AG10803 (cell line): ENCODE measurements at regions not wholly inside any gene's neighbourhood (a gene's known extent, or its start where the extent isn't known, plus 50 kb on each side); places are given as distances from the start of the nearest gene placed in this dataset.
A peak's percentile ranks its signal among the peaks of the same experiment; 100 is the strongest.

Source experiments
- DNase-seq: peaks from one replicate; pipeline ENCODE4 v3.0.0; 2010; ENCODE audit warnings: low read depth
- H3K4me3 ChIP-seq: 2 replicates; pipeline ENCODE4 v1.5.1; 2011; ENCODE audit warnings: mild to moderate bottlenecking, low read length, control low read depth
- CTCF ChIP-seq: conservative IDR thresholded peaks from 2 replicates; pipeline ENCODE4 v1.5.1; 2011; ENCODE audit warnings: mild to moderate bottlenecking, low read length, control low read depth, inconsistent platforms

- H3K4me3 ChIP-seq: no peak overlapping the region
- no peak for TF ChIP-seq CTCF
- DNase-seq: no peak
Observed at GRCh38 chr16:87050142-87050541, 267.1 kb downstream of the C16orf95 start.

DNA sequence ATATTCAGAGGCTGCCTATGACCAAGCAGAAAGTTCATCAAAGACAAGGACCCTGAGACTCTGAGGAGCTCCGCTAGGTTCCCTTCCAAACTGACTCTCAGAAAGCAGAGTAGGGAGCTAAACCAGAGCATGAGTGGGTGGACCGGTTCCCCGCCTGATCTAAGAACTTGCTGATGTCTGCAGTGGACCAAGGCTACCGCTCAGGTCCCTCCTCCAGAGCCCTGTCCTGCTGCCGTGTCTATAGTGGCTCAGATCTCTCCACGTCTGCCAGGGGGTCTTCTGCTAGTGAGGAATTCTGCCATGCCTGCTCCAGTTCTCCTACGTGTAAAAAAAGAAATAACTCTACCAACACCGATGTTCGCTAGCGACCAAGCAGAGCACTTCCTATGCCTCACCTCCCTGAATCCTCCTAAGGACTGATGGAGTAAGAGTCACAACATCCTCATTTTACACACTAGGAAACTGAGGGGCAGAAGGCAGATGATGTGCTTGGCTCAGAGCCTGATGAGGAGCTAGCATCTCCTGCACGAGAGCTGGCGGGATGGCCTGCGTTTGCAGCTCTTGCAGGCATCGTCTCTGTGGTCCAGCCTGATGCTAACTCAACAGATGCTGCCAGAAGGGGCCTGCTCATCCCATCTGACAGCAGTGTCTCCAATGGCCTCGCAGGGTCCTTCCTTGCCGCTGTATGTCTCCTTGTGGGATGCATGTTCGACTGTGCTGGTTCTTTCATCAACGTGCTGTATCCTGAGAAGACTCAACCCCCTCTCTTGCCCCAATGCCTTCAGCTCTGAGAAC lies 265.5 kb downstream of the C16orf95 start:
- H3K4me3 ChIP-seq: no peak overlapping the region
- no peak for TF ChIP-seq CTCF
- DNase-seq: no peak

DNA sequence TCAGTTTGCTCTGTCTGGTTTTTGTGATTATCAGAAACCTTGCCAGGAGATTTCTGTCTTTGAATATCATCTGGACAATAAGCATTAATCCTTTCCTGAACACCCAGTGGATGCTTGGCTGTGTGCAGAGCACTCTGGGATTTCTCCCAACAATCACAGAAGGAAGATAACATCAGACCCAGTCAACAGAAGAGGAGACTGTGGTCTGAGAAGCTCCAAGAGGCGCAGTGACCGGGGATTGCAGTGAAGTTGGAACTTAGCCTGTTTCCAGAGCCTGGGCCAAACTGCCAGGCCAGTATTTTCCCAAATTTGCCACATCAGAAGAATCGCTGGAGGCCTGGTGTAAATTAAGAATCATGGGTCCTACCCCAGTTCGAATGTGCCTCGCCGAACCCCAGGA lies 264.7 kb downstream of the C16orf95 start:
- peak; percentile 11 for DNase-seq
- TF ChIP-seq CTCF: no peak
- no peak overlapping the region for H3K4me3 ChIP-seq

DNA sequence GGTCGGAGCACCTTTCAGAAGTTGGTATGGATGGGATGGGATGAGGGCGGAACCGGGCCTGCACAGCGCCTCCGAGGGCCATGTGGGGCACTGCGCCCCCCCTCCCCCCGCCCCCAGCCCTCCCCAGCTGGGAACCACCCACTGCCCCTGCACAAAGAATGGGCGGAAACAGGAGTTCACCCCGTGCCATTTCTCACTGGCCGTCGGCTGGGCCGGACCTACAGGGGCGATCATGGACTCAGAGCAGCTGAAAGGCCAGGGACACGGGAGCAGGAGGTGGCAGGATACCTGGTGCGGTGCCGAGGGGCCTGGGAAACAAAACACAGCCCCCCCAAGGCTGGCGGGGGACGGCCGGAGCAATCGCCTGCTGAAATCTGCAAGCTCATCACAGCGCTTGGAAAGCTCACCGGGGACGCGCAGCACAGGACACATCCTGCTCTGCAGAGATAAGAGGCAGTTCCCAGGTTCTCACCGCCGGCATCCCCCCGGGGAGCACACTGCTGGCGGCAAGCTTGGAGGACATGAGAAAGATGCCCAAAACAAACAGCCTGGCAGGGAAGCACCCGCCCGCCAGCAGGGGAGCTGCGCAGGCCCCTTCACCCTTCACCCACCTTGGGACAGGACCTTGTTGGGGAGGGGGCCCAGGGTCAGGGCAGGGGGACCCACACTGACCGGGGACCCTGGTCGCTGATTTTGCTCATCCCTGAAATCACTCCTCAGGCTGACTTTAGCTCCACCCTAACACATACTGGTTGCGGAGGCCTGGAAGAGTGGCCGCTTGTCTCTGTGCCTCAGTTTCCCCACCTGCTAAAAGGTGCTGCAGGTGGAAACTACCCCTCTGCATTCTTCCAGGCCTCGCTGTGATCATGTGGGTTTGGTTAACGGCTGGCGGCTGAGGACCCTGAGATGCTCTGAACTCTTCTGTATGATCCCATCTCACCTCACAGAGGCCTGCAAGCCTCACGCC lies 263.9 kb downstream of the C16orf95 start:
- no peak for TF ChIP-seq CTCF
- H3K4me3 ChIP-seq: no peak overlapping the region
- no peak for DNase-seq

- DNase-seq: no peak
- no peak overlapping the region for H3K4me3 ChIP-seq
- no peak for TF ChIP-seq CTCF
Observed at GRCh38 chr16:87054154-87054553, 263.0 kb downstream of the C16orf95 start.

DNA sequence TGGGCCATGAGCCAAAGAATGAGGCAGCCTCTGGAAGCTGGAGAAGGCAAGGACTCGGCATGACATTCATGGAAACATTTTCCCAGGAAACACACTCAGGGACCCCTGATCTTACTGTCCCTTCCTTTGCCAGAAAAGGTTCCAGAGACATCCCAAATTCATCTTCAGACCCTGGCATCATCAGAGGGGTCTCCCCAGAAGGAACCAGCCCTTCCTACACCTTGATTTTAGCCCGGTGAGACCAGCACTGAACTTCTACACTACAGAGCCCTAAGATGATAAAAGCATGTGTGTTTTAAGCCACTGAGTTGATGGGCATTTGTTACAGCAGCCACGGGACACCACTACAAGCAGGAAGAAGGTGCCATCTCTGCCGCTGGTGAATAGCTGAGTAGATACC lies 262.3 kb downstream of the C16orf95 start:
- no peak for TF ChIP-seq CTCF
- no peak for DNase-seq

More for the DNA sequence above, 262.3 kb downstream of the C16orf95 start:
- H3K4me3 ChIP-seq: no peak overlapping the region
